Peyer's patch (tissue), 4 donors: ENCODE measurements at regions not wholly inside any gene's neighbourhood (a gene's known extent, or its start where the extent isn't known, plus 50 kb on each side); places are given as distances from the start of the nearest gene placed in this dataset.

Experiments used
- CTCF ChIP-seq, 6 experiments: fragments of 450-650 bp in 4 of 6; fragments of 200-600 bp in 2 of 6; sonication (generic) in 1 of 6; IDR thresholded peaks; one replicate each; pipeline ENCODE4 v1.5.1; 2017 to 2019; ENCODE audit warnings: antibody characterized with exemption in 6 of 6, mild to moderate bottlenecking in 3 of 6, moderate library complexity in 1 of 6
- POLR2A ChIP-seq, 2 donors: fragments of 450-650 bp; IDR thresholded peaks; one replicate each; pipeline ENCODE4 v1.5.1; 2017; ENCODE audit warnings: antibody characterized with exemption in 2 of 2, mild to moderate bottlenecking in 2 of 2, moderate library complexity in 2 of 2

GRCh38 chr14:26939755-26940154 is 341.9 kb upstream of the NOVA1 start:
- TF ChIP-seq CTCF (IDR thresholded peaks at IDR 0.05) (no peak), POLR2A (IDR thresholded peaks at IDR 0.05) (no peak)
